Prostate gland (tissue), 2 donors: ENCODE measurements at regions not wholly inside any gene's neighbourhood (a gene's known extent, or its start where the extent isn't known, plus 50 kb on each side); places are given as distances from the start of the nearest gene placed in this dataset.
"Not testable (repeated sequence)": the region's sequence is repeated elsewhere in the genome, so short reads cannot be mapped to it uniquely, and the experiment has no call there.

Source experiments
- POLR2A ChIP-seq: fragments of 450-650 bp; IDR thresholded peaks from one replicate; pipeline ENCODE4 v1.6.1; 2016; ENCODE audit warnings: antibody characterized with exemption, mild to moderate bottlenecking
- POLR2AphosphoS5 ChIP-seq: sonication (generic); formaldehyde crosslinking; IDR thresholded peaks from one replicate; pipeline ENCODE4 v1.6.1; 2017; ENCODE audit warnings: antibody characterized with exemption
- TF ChIP-seq, protein P1 (sequence below), 4 experiments: fragments of 200-600 bp in 2 of 4; fragments of 450-650 bp in 2 of 4; sonication (generic) in 2 of 4; IDR thresholded peaks; 1 replicate in 3 of 4; 2 replicates in 1 of 4; pipeline ENCODE4 v1.5.1; 2016 to 2019; ENCODE audit warnings: antibody characterized with exemption in 4 of 4, mild to moderate bottlenecking in 2 of 4, moderate library complexity in 2 of 4

DNA sequence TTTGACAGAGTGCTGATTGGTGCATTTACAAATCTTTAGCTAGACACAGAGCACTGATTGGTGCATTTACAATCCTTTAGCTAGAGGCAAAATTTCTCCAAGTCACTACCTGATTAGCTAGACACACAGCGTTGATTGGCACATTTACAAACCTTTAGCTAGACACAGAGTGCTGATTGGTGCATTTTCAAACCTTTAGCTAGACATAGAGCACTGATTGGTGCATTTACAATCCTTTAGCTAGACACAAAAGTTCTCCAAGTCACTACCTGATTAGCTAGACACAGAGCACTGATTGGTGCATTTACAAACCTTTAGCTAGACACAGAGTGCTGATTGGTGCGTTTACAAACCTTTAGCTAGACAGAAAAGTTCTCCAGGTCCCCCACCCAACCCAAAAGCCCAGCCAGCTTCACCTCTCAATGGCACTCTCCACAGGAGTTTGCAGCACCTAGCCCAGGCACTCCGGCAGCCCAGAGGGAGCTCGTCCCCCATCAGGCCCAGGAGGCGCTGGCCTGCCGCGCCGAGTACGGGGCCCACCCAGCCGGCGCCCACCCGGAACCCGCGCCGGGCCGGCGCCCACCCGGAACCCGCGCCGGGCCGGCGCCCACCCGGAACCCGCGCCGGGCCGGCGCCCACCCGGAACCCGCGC is 241.8 kb downstream of the ASXL3 start:
- TF ChIP-seq, protein P1, sequence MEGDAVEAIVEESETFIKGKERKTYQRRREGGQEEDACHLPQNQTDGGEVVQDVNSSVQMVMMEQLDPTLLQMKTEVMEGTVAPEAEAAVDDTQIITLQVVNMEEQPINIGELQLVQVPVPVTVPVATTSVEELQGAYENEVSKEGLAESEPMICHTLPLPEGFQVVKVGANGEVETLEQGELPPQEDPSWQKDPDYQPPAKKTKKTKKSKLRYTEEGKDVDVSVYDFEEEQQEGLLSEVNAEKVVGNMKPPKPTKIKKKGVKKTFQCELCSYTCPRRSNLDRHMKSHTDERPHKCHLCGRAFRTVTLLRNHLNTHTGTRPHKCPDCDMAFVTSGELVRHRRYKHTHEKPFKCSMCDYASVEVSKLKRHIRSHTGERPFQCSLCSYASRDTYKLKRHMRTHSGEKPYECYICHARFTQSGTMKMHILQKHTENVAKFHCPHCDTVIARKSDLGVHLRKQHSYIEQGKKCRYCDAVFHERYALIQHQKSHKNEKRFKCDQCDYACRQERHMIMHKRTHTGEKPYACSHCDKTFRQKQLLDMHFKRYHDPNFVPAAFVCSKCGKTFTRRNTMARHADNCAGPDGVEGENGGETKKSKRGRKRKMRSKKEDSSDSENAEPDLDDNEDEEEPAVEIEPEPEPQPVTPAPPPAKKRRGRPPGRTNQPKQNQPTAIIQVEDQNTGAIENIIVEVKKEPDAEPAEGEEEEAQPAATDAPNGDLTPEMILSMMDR (IDR thresholded peaks at IDR 0.05): not testable (repeated sequence)
- not testable (repeated sequence) for TF ChIP-seq POLR2AphosphoS5, POLR2A
